ENCODE measurements at regions not wholly inside any gene's neighbourhood (a gene's known extent, or its start where the extent isn't known, plus 50 kb on each side); places are given as distances from the start of the nearest gene placed in this dataset.

GRCh38 chr7:52897713-52898112, 137.7 kb upstream of the POM121L12 start:
- no peak overlapping the region for H3K4me3 ChIP-seq (ENCODE audit: low read depth, low read length)

GRCh38 chr7:52897288-52897687, 138.1 kb upstream of the POM121L12 start:
- H3K4me3 ChIP-seq (ENCODE audit: low read depth, low read length) = no peak overlapping the region

DNA sequence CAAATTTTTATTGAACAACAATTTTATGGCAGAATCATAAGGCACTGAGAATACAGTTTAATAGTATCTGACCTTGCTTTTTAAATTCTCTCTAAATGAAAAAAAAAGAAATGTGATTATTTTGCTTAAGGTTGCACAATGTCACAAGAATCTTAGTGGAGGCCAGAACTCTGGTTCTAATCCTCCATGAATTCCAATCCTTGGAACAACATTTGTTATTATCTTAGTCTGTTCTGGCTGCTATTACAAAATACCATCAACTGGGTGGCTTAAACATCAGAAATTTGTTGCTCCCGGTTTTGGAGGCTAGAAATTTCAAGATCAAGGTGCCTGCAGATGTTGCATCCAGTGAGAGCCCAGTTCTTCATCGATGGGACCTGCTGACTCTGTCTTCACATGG, 158.2 kb upstream of the POM121L12 start:
- H3K4me3 ChIP-seq (ENCODE audit: low read depth, low read length) = no peak overlapping the region

DNA sequence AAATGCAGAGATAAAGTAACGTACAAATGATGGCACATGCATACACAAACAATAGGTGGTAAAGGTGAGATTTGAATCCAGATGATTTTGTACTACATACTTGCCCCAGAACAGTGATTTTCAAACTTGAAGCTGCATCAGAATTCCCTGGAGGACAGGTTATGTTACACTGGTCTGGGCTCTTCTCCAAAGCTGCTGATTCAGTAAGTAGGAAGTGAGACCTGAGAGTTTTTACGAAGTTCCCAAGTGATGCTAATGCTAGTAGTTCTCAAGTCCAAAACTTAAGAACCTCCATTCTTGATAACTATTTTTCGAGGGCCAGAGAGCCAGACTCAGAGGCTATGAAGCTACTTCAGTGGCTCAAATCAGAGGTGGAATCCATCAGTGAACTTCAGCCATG, 159.0 kb upstream of the POM121L12 start:
- no peak overlapping the region for H3K4me3 ChIP-seq (ENCODE audit: low read depth, low read length)

DNA sequence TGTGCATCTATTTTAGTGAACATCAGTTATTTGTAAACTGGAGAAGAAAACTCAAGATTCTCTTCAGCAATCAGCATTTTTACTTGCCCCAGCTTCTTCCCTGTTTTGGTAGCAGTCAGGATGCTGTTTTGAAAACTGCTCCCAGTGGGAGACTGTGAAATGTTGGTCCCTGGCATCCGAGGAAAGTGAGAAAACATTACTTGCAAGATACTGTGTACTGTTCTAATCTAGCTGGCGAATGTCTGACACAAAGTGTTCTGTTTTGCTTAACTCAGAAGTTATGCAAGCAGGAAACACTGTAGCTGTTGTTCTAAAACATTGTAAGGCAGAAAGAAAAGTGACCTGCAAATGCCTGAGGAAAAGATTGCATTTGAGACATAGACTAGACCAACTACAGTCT, 171.8 kb upstream of the POM121L12 start:
- no peak overlapping the region for H3K4me3 ChIP-seq (ENCODE audit: low read depth, low read length)

DNA sequence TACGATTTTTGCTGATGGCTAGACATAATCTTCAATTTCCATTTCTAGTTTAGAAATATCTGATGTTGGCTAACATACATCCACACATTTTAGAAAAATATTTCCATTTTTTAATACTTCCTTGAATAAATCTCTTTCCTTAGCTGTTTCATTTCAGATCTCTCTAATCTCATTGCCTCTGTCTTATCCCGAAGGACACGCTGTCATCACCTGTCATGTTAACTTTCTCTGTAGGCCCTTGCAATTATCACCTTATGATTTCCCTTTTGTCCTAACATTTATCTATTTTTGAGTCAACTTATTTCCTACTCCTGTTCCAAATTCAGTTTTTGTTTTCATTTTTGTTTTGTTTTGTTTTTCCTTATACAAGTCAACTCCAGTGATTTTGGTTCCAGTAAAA, 173.1 kb upstream of the POM121L12 start:
- no peak overlapping the region for H3K4me3 ChIP-seq (ENCODE audit: low read depth, low read length)

DNA sequence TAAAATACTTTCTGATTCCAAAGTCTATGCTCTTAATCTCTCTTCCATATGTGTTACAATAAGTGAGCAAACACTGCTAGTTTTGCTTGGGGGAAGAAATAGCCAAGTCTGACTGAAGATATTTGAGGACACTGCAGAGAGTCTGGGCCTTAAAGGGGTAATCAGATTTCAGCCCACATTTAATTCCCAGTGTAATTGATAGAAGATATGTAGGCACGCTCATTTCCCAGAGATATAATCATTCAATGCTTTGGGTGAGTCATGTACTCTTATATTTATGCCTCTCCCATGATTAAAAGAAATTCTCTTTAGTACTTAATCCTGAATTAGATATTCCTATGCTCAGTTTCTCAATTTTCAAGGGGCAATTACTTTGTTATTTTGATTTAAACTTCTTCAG, 178.1 kb upstream of the POM121L12 start:
- H3K4me3 ChIP-seq (ENCODE audit: low read depth, low read length) = no peak overlapping the region

GRCh38 chr7:52854681-52855080, 180.8 kb upstream of the POM121L12 start:
- H3K4me3 ChIP-seq (ENCODE audit: low read depth, low read length) = no peak overlapping the region

- H3K4me3 ChIP-seq (ENCODE audit: low read depth, low read length) = no peak overlapping the region
These were observed 183.9 kb upstream of the POM121L12 start for GRCh38 chr7:52851547-52851946.

DNA sequence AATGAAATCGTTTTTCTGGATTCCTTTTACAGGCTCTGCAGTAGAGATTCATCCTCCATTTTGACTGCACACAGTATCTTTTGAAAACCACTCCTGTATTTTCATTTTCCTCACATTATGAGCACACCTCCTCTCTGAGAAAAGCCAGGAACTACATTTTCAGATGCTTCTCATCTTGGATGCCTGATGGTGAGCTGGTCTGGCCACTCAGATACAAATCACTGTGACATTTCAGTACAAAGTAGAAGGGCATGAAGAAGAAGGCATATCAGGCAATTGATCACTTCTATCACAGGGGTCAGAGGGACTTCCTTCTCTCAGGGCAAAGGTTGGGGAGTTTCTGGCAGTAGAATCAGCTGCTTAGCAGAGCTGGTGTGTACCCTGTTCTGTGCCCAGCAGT, 192.0 kb upstream of the POM121L12 start:
- no peak overlapping the region for H3K4me3 ChIP-seq (ENCODE audit: low read depth, low read length)

DNA sequence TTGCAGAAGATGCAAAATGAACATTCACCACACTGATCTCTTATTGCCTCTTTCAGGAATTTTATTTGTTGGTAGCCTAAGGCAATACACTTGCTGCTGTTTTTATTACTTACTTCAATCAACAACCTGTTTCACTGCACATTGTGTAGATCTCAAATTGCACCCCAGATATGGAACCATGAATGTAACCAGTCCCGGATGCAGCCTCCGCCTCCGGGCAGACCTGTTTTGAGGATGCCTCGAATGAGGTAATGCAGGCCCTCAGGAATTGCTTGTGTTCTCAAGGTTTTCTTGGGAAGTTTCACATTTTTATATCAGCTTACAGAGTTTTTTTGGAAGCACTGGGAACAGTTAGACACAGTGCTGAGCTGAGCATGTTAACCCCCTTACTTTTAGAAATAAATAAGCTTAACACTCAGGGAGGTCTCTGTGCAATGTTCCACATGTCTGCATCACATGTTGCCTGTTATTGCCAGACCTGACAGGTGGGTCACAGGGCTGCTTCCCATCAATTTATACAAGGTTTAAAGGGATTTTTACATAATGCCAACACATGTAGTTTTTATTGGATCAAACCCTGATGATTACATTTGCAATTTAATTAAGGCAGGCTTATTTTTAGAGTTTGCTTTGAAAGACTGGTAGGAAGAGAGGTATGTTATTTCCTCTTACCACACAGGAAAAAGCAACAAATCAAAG, 193.1 kb upstream of the POM121L12 start:
- H3K4me3 ChIP-seq (ENCODE audit: low read depth, low read length) = no peak overlapping the region

GRCh38 chr7:52838981-52839411, 196.4 kb upstream of the POM121L12 start:
- H3K4me3 ChIP-seq (ENCODE audit: low read depth, low read length) = no peak overlapping the region

GRCh38 chr7:52831321-52831720, 204.1 kb upstream of the POM121L12 start:
- H3K4me3 ChIP-seq (ENCODE audit: low read depth, low read length) = no peak overlapping the region

- H3K4me3 ChIP-seq (ENCODE audit: low read depth, low read length) = no peak overlapping the region
These were observed 204.6 kb upstream of the POM121L12 start for GRCh38 chr7:52830801-52831200.

GRCh38 chr7:52826515-52827265, 208.7 kb upstream of the POM121L12 start:
- no peak overlapping the region for H3K4me3 ChIP-seq (ENCODE audit: low read depth, low read length)

- no peak overlapping the region for H3K4me3 ChIP-seq (ENCODE audit: low read depth, low read length)
These were observed 209.8 kb upstream of the POM121L12 start for GRCh38 chr7:52825611-52826010.

- H3K4me3 ChIP-seq (ENCODE audit: low read depth, low read length) = no peak overlapping the region
These were observed 223.9 kb upstream of the POM121L12 start for GRCh38 chr7:52811537-52811936.

- H3K4me3 ChIP-seq (ENCODE audit: low read depth, low read length) = no peak overlapping the region
These were observed 235.6 kb upstream of the POM121L12 start for GRCh38 chr7:52799817-52800216.

GRCh38 chr7:52797801-52798200, 237.6 kb upstream of the POM121L12 start:
- no peak overlapping the region for H3K4me3 ChIP-seq (ENCODE audit: low read depth, low read length)

DNA sequence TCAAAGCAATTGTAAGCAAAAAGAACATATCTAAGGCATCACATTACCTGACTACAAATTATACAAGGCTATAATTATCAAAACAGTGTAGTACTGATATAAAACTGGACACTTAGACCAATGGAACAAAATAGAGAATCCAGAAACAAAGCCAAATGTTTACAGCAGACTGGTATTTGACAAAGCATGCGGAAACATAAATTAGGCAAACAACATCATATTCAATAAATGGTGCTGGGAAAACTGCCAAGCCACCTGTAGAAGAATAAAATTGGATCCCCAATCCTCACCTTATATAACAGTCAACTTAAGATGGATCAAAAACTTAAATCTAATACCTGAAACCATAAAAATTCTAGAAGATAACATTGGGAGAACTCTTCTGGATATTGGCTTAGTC, 240.8 kb upstream of the POM121L12 start:
- no peak overlapping the region for H3K4me3 ChIP-seq (ENCODE audit: low read depth, low read length)

DNA sequence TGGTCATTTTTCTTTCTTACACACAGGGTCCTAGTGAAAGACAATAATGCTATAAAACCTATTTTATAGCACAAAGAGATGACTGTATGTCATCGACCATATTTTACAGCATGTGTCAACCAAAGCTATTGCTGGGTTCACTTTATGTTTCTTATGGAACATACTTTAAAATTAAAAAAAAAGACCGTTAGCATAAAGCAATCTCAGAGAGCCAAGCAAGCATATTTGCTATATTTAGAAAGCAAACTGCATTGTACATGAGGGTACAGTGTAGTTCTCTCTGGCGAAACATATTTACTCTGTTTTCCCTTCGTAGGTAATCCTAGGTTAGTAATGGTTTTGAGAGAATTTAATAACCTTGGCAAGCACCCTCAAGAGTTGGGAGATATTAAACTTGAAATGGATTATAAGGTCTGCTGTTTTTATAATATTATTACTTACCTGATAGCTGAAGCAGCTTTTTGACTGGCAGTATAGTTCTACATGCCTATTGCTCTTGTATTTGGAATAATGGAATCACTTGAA, 244.2 kb upstream of the POM121L12 start:
- no peak overlapping the region for H3K4me3 ChIP-seq (ENCODE audit: low read depth, low read length)

DNA sequence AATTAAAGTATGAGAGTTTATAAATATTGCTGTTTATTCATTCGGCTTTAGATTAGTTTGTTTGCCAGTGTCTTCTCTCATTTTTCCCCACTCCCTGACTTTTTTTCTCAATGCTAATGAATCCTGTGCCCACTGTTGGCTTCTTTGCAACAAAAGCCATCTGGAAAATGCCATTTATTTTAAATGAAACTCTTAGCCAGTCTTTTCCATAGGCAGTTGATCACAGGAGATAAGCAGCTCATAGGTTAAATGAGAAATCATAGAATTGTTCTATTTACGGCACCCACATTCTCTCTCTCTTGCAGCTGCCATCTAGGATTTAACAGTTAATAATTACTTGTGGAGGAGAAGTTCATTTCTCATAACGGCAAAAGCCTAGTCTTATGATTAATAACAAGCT, 249.3 kb upstream of the POM121L12 start:
- no peak overlapping the region for H3K4me3 ChIP-seq (ENCODE audit: low read depth, low read length)

Data from iPS-11a (cell line).